SK-N-SH (cell line): ENCODE measurements at regions not wholly inside any gene's neighbourhood (a gene's known extent, or its start where the extent isn't known, plus 50 kb on each side); places are given as distances from the start of the nearest gene placed in this dataset.

Experiments used
- CTCF ChIA-PET: fragments of 300-600, 350-600 bp; formaldehyde crosslinking; extraction: SDS; loops from one replicate; lab custom pipeline; 2021; lab: Yijun Ruan, JAX
- POLR2A ChIA-PET: fragments of 350-600 bp; sonication (Branson Sonifier 250); formaldehyde crosslinking; extraction: SDS; loops from one replicate; lab custom pipeline; 2020; ENCODE audit warnings: antibody characterized with exemption, inconsistent platforms; lab: Yijun Ruan, JAX
- DNase-seq: peaks from one replicate; pipeline ENCODE4 v3.0.0; 2012
- H2AFZ ChIP-seq: fragments of 200-600 bp; sonication (generic); 2 replicates; pipeline ENCODE4 v1.8.1; 2016; ENCODE audit warnings: antibody characterized with exemption, mild to moderate bottlenecking, low read depth
- H3F3A ChIP-seq: fragments of 200-600 bp; sonication (generic); replicated peaks from 2 replicates; pipeline ENCODE3; 2016; ENCODE audit warnings: antibody characterized with exemption, mild to moderate bottlenecking; ENCODE audit not compliant: insufficient read depth
- H3K27ac ChIP-seq, 2 experiments: fragments of 200-500 bp in 1 of 2; fragments of 200-600 bp in 1 of 2; sonication (Bioruptor generic) in 1 of 2; sonication (generic), shearing (Covaris generic) in 1 of 2; 2 replicates each; pipeline versions ENCODE4 v1.5.1 to v1.6.1; 2014 to 2016; ENCODE audit warnings: low read depth in 2 of 2, inconsistent platforms in 1 of 2, low read length in 1 of 2, mild to moderate bottlenecking in 1 of 2, mixed read lengths in 1 of 2
- H3K27me3 ChIP-seq: fragments of 200-600 bp; sonication (generic), shearing (Covaris generic); 2 replicates; pipeline ENCODE4 v1.6.1; 2016; ENCODE audit warnings: mixed run types; ENCODE audit not compliant: insufficient read depth
- H3K36me3 ChIP-seq, 2 experiments: fragments of 200-500 bp in 1 of 2; fragments of 200-600 bp in 1 of 2; sonication (Bioruptor generic) in 1 of 2; sonication (generic) in 1 of 2; replicated peaks in 1 of 2; 2 replicates each; pipeline versions ENCODE3 to v1.5.1; 2014 to 2016; ENCODE audit warnings: low read length in 1 of 2, mild to moderate bottlenecking in 1 of 2; ENCODE audit not compliant: insufficient read depth in 2 of 2, control insufficient read depth in 1 of 2
- H3K4me1 ChIP-seq, 2 experiments: fragments of 200-500 bp in 1 of 2; fragments of 200-600 bp in 1 of 2; sonication (Bioruptor generic) in 1 of 2; sonication (generic), shearing (Covaris generic) in 1 of 2; 2 replicates each; pipeline versions ENCODE4 v1.5.1 to v1.6.1; 2014 to 2016; ENCODE audit warnings: low read depth in 1 of 2, low read length in 1 of 2, mixed run types in 1 of 2; ENCODE audit not compliant: insufficient read depth in 2 of 2, control insufficient read depth in 1 of 2
- H3K4me2 ChIP-seq: fragments of 200-600 bp; sonication (generic), shearing (Covaris generic); 2 replicates; pipeline ENCODE4 v1.6.1; 2017; ENCODE audit warnings: mixed run types
- H3K4me3 ChIP-seq, 2 experiments: fragments of 200-500 bp in 1 of 2; fragments of 200-600 bp in 1 of 2; sonication (Bioruptor generic) in 1 of 2; sonication (generic), shearing (Covaris generic) in 1 of 2; 2 replicates each; pipeline versions ENCODE4 v1.5.1 to v1.8.1; 2014 to 2016; ENCODE audit warnings: low read depth in 2 of 2, inconsistent platforms in 1 of 2, low read length in 1 of 2, mild to moderate bottlenecking in 1 of 2, mixed read lengths in 1 of 2, moderate library complexity in 1 of 2
- H3K79me2 ChIP-seq: fragments of 200-600 bp; sonication (generic); 2 replicates; pipeline ENCODE4 v1.8.1; 2017; ENCODE audit warnings: mild to moderate bottlenecking; ENCODE audit not compliant: insufficient read depth
- H3K9ac ChIP-seq: fragments of 200-600 bp; sonication (generic); 2 replicates; pipeline ENCODE4 v1.6.1; 2017; ENCODE audit warnings: mixed run types
- H3K9me2 ChIP-seq: fragments of 200-600 bp; sonication (generic); 2 replicates; pipeline ENCODE4 v1.6.1; 2017; ENCODE audit warnings: mixed run types
- H3K9me3 ChIP-seq: fragments of 200-600 bp; sonication (generic); 2 replicates; pipeline ENCODE4 v1.6.1; 2017; ENCODE audit warnings: mixed run types, mild to moderate bottlenecking, moderate library complexity
- H4K20me1 ChIP-seq: fragments of 200-600 bp; sonication (generic); 2 replicates; pipeline ENCODE4 v1.6.1; 2017; ENCODE audit warnings: mild to moderate bottlenecking, mixed run types; ENCODE audit not compliant: insufficient read depth
- ELF1 ChIP-seq: IDR thresholded peaks from 2 replicates; pipeline ENCODE4 v1.4.0; 2012
- EP300 ChIP-seq, 2 experiments: IDR thresholded peaks; 2 replicates each; pipeline versions ENCODE4 v1.4.0 to v1.6.1; 2012; ENCODE audit warnings: borderline replicate concordance in 1 of 2, low read depth in 1 of 2, low read length in 1 of 2
- FOSL2 ChIP-seq: IDR thresholded peaks from 2 replicates; pipeline ENCODE4 v1.4.0; 2012; ENCODE audit warnings: low read depth, mild to moderate bottlenecking, moderate library complexity, borderline replicate concordance
- FOXM1 ChIP-seq: IDR thresholded peaks from 2 replicates; pipeline ENCODE4 v1.4.0; 2012; ENCODE audit warnings: low read depth, mild to moderate bottlenecking
- GABPA ChIP-seq: IDR thresholded peaks from 2 replicates; pipeline ENCODE4 v1.4.0; 2012; ENCODE audit warnings: low read depth, mild to moderate bottlenecking
- GATA2 ChIP-seq: sonication (generic); formaldehyde crosslinking; IDR thresholded peaks from 2 replicates; pipeline ENCODE4 v1.5.0; 2020; ENCODE audit warnings: mild to moderate bottlenecking, missing genetic modification reagents
- PBX3 ChIP-seq: IDR thresholded peaks from 2 replicates; pipeline ENCODE4; 2012
- RCOR1 ChIP-seq: fragments of 150-350 bp; IDR thresholded peaks from 2 replicates; pipeline ENCODE4 v1.6.1; 2017; ENCODE audit warnings: antibody characterized with exemption, low read length
- RXRA ChIP-seq: IDR thresholded peaks from 2 replicates; pipeline ENCODE4 v1.4.0; 2012; ENCODE audit warnings: low read depth, mild to moderate bottlenecking, borderline replicate concordance
- SIN3A ChIP-seq: IDR thresholded peaks from 2 replicates; pipeline ENCODE4 v1.6.1; 2012; ENCODE audit warnings: low read depth, mild to moderate bottlenecking, low read length, moderate library complexity, borderline replicate concordance
- YY1 ChIP-seq: IDR thresholded peaks from 2 replicates; pipeline ENCODE4 v1.4.0; 2012; ENCODE audit warnings: low read depth, mild to moderate bottlenecking
- WGBS: methylation state at CpG from one replicate; pipeline ENCODE4 v1.1.6; 2017; ENCODE audit warnings: low lambda C conversion rate; 5-methylcytosine and 5-hydroxymethylcytosine counted together
- TF ChIP-seq, protein P1 (sequence below): fragments of 150-350 bp; IDR thresholded peaks from 2 replicates; pipeline ENCODE4 v1.6.1; 2017; ENCODE audit warnings: antibody characterized with exemption, low read length, low read depth, borderline replicate concordance
- TF ChIP-seq, protein P2 (sequence below): fragments of 150-350 bp; IDR thresholded peaks from 2 replicates; pipeline ENCODE4 v1.6.1; 2016; ENCODE audit warnings: mild to moderate bottlenecking, low read depth, low read length
- TF ChIP-seq, protein P3 (sequence below): IDR thresholded peaks from 2 replicates; pipeline ENCODE4 v1.4.0; 2012; ENCODE audit warnings: low read depth

DNA sequence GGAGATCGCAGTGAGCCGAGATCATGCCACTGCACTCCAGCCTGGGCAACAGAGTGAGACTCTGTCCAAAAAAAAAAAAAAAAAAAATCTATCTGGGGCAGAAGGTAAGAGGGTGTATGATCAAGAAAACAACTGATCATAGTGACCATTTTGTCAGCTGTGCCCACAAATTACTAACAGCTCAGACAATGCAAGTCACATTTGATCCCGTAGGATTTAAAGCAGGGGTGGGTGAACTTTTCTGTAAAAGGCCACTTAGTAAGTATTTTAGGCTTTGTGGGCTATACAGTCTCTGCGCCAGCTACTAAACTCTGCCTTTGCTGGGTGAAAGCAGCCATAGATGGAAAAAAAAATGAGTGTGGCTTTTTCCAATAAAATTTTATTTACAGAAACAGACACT is 57.6 kb upstream of the ABI3BP start:
- H3K4me2 ChIP-seq, result no peak overlapping the region
- no peak overlapping the region for H2AFZ ChIP-seq
- H3F3A ChIP-seq, result no peaks in the 10 kb centered on the region
- 94% methylated on average over 4 of the region's 4 CpGs for WGBS
- H3K27ac ChIP-seq, result no peak overlapping the region
- H3K9ac ChIP-seq, result no peak overlapping the region
- H4K20me1 ChIP-seq, result no peaks in the 10 kb centered on the region
- peaks cover 0 to 6% of the 10 kb centered on the region in 2 experiments; a peak in 1 of 4 replicates for H3K4me1 ChIP-seq
- no peaks in the 10 kb centered on the region for H3K9me3 ChIP-seq
- H3K4me3 ChIP-seq, result no peak overlapping the region
- H3K36me3 ChIP-seq, result no peaks in the 10 kb centered on the region
- ChIA-PET POLR2A (no interaction called here), CTCF (interaction anchor here (1.4 to 1.6 kb wide), 2 partner anchors 19 to 20 kb away, joined by 3 to 4 read pairs; no protein-coding TSS in a partner anchor)
- no peaks in the 10 kb centered on the region for H3K79me2 ChIP-seq
- H3K9me2 ChIP-seq, result no peaks in the 10 kb centered on the region
- no peak for DNase-seq
- no peaks in the 10 kb centered on the region for H3K27me3 ChIP-seq
- TF ChIP-seq PBX3 (no peak), GABPA (no peak), FOXM1 (no peak), RXRA (no peak), GATA2 (CRISPR knock-in tag) (no peak), ELF1 (no peak), EP300 (IDR thresholded peaks at IDR 0.05; ENCODE audit: borderline replicate concordance in 1 of 2, low read depth in 1 of 2, low read length in 1 of 2) (no peak)
- TF ChIP-seq, protein P1, sequence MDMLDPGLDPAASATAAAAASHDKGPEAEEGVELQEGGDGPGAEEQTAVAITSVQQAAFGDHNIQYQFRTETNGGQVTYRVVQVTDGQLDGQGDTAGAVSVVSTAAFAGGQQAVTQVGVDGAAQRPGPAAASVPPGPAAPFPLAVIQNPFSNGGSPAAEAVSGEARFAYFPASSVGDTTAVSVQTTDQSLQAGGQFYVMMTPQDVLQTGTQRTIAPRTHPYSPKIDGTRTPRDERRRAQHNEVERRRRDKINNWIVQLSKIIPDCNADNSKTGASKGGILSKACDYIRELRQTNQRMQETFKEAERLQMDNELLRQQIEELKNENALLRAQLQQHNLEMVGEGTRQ, result no peak
- TF ChIP-seq, all 33 proteins: peak for 0

GRCh38 chr3:101050046-101050445 is 56.8 kb upstream of the ABI3BP start:
- POLR2A ChIA-PET, result no interaction called here
- H3K36me3 ChIP-seq, result no peaks in the 10 kb centered on the region
- H2AFZ ChIP-seq, result peak overlapping the region; percentile 39; the same call in 1 of the 2 replicates
- H3K9me3 ChIP-seq, result no peaks in the 10 kb centered on the region
- 90% methylated on average over 5 of the region's 5 CpGs for WGBS
- H3K4me2 ChIP-seq, result no peak overlapping the region
- no peaks in the 10 kb centered on the region for H3K27me3 ChIP-seq
- no peaks in the 10 kb centered on the region for H3K79me2 ChIP-seq
- DNase-seq, result no peak
- TF ChIP-seq YY1, result no peak
- no peak for TF ChIP-seq FOSL2
- H3K9me2 ChIP-seq, result no peaks in the 10 kb centered on the region
- no peak overlapping the region for H3K4me3 ChIP-seq
- CTCF ChIA-PET, result interaction anchor here (1.4 to 1.6 kb wide), 2 partner anchors 18 to 21 kb away, joined by 3 to 4 read pairs; no protein-coding TSS in a partner anchor
- H3K4me1 ChIP-seq, result peaks cover 0 to 6% of the 10 kb centered on the region in 2 experiments; a peak in 1 of 4 replicates
- H3K9ac ChIP-seq, result no peak overlapping the region
- 0 out of 4 replicates have a peak overlapping the region, but pooled peaks of 1 of the 2 experiments have one; percentile 1 for H3K27ac ChIP-seq
- H4K20me1 ChIP-seq, result no peaks in the 10 kb centered on the region
- no peaks in the 10 kb centered on the region for H3F3A ChIP-seq

DNA sequence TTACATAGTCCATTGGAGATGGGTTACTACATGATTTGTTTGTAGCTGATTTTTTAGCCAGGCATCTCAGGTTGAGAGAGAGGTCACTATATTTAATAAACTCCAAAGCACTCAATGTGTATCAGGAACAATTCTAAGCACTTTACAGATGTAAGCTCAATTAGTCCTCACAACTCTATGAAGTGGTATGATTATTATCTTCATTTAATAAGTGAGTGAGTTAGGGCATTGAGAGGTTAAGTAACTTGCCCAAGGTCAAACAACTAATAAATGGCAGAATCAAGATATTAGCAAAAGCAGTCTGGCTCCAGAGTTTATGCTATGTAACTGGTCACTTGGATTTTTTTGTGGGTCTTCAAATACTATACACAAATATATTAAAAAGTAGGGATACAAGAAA is 56.3 kb upstream of the ABI3BP start:
- H3K9ac ChIP-seq, result no peak overlapping the region
- ChIA-PET POLR2A (no interaction called here), CTCF (interaction anchor here (1.4 kb wide), 1 partner anchor 17 kb away, joined by 3 read pairs; no protein-coding TSS in a partner anchor)
- H3K4me3 ChIP-seq, result no peak overlapping the region
- no peaks in the 10 kb centered on the region for H4K20me1 ChIP-seq
- peaks cover 0 to 6% of the 10 kb centered on the region in 2 experiments; a peak in 1 of 4 replicates for H3K4me1 ChIP-seq
- no peaks in the 10 kb centered on the region for H3K79me2 ChIP-seq
- no peak for DNase-seq
- no peak overlapping the region for H3K27ac ChIP-seq
- no peaks in the 10 kb centered on the region for H3K36me3 ChIP-seq
- no peaks in the 10 kb centered on the region for H3K9me2 ChIP-seq
- H3K27me3 ChIP-seq, result no peaks in the 10 kb centered on the region
- TF ChIP-seq, protein P2, sequence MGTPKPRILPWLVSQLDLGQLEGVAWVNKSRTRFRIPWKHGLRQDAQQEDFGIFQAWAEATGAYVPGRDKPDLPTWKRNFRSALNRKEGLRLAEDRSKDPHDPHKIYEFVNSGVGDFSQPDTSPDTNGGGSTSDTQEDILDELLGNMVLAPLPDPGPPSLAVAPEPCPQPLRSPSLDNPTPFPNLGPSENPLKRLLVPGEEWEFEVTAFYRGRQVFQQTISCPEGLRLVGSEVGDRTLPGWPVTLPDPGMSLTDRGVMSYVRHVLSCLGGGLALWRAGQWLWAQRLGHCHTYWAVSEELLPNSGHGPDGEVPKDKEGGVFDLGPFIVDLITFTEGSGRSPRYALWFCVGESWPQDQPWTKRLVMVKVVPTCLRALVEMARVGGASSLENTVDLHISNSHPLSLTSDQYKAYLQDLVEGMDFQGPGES, result no peak
- TF ChIP-seq GABPA (no peak), EP300 (IDR thresholded peaks at IDR 0.05; ENCODE audit: borderline replicate concordance in 1 of 2, low read depth in 1 of 2, low read length in 1 of 2) (peak in 1 of 2 experiments; percentile 71; a peak in 1 of 4 replicates), RCOR1 (peak; percentile 76; the same call in 1 of the 2 replicates), FOXM1 (no peak), GATA2 (CRISPR knock-in tag) (peak; percentile 52), SIN3A (no peak)
- TF ChIP-seq, protein P3, sequence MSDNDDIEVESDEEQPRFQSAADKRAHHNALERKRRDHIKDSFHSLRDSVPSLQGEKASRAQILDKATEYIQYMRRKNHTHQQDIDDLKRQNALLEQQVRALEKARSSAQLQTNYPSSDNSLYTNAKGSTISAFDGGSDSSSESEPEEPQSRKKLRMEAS, result no peak
- no peak overlapping the region for H2AFZ ChIP-seq
- H3F3A ChIP-seq, result no peaks in the 10 kb centered on the region
- H3K4me2 ChIP-seq, result no peak overlapping the region
- H3K9me3 ChIP-seq, result no peaks in the 10 kb centered on the region
